Endothelial cell of umbilical vein (primary cell): ENCODE measurements at regions not wholly inside any gene's neighbourhood (a gene's known extent, or its start where the extent isn't known, plus 50 kb on each side); places are given as distances from the start of the nearest gene placed in this dataset.
"Not testable (repeated sequence)": the region's sequence is repeated elsewhere in the genome, so short reads cannot be mapped to it uniquely, and the experiment has no call there.

Source experiments
- BruUV-seq: library from RNA; stranded (reverse); fragments of 400-500 nt; replicated peaks from 2 replicates; lab custom pipeline; 2021; lab: Mats Ljungman, UMichigan
- CTCF ChIA-PET: fragments of 300-600, 350-600 bp; sonication (Branson Sonifier 250); formaldehyde crosslinking; loops from one replicate; lab custom pipeline; 2021; ENCODE audit warnings: antibody characterized with exemption, inconsistent platforms; lab: Charles Lee
- POLR2A ChIA-PET: fragments of 300-600, 350-600 bp; sonication (Branson Sonifier 250); formaldehyde crosslinking; loops from one replicate; lab custom pipeline; 2021; ENCODE audit warnings: antibody characterized with exemption, inconsistent platforms; lab: Charles Lee
- DNase-seq: peaks from one replicate; pipeline ENCODE4 v3.0.0-alpha.2; 2011; ENCODE audit warnings: low read depth, low spot score
- FAIRE-seq: peaks from 2 replicates; lab custom pipeline; 2011; peaks lifted over from hg19 to GRCh38; lab: Jason Lieb, UNC
- H2AFZ ChIP-seq: 2 replicates; pipeline ENCODE4 v1.6.0; 2012; ENCODE audit warnings: low read depth, low read length, control low read depth, inconsistent platforms
- H3K27ac ChIP-seq: 2 replicates; pipeline ENCODE4 v1.5.1; 2011; ENCODE audit warnings: low read depth, mild to moderate bottlenecking, control low read depth, low read length, moderate library complexity; ENCODE audit not compliant: insufficient read depth
- H3K27me3 ChIP-seq, 2 experiments: 2 replicates each; pipeline versions ENCODE4 v1.6.0 to v1.6.1; 2011; ENCODE audit warnings: low read length in 2 of 2, mixed read lengths in 1 of 2; ENCODE audit not compliant: control insufficient read depth in 2 of 2, insufficient read depth in 2 of 2
- H3K36me3 ChIP-seq, 2 experiments: 2 replicates in 1 of 2; 3 replicates in 1 of 2; pipeline ENCODE4 v1.5.1; 2011; ENCODE audit warnings: low read length in 2 of 2, mild to moderate bottlenecking in 1 of 2, moderate library complexity in 1 of 2; ENCODE audit not compliant: control insufficient read depth in 2 of 2, insufficient read depth in 2 of 2; ENCODE audit errors: extremely low read depth in 1 of 2
- H3K4me1 ChIP-seq: 3 replicates; pipeline ENCODE4 v1.5.1; 2011; ENCODE audit warnings: mild to moderate bottlenecking, low read length; ENCODE audit not compliant: control insufficient read depth, insufficient read depth; ENCODE audit errors: extremely low read depth
- H3K4me2 ChIP-seq: 2 replicates; pipeline ENCODE4 v1.6.1; 2011; ENCODE audit warnings: low read length, control low read depth, mixed read lengths; ENCODE audit not compliant: insufficient read depth
- H3K4me3 ChIP-seq, 3 experiments: fragments of 200-600 bp in 1 of 3; sonication (generic), shearing (Covaris generic) in 1 of 3; replicated peaks in 1 of 3; 2 replicates each; pipeline ENCODE4 v1.5.1; 2011 to 2016; ENCODE audit warnings: control low read depth in 3 of 3, low read length in 3 of 3, mild to moderate bottlenecking in 2 of 3, inconsistent platforms in 1 of 3, low read depth in 1 of 3, moderate library complexity in 1 of 3; ENCODE audit not compliant: insufficient read depth in 1 of 3
- H3K79me2 ChIP-seq: 2 replicates; pipeline ENCODE4 v1.6.0; 2012; ENCODE audit warnings: low read length, inconsistent platforms; ENCODE audit not compliant: control insufficient read depth, insufficient read depth
- H3K9ac ChIP-seq: replicated peaks from 2 replicates; pipeline ENCODE3; 2011; ENCODE audit warnings: low read length, control low read depth; ENCODE audit not compliant: insufficient read depth; ENCODE audit errors: extremely low read depth
- H3K9me1 ChIP-seq: replicated peaks from 3 replicates; pipeline ENCODE4 v1.6.0; 2011; ENCODE audit warnings: mild to moderate bottlenecking, low read length; ENCODE audit not compliant: control insufficient read depth, insufficient read depth; ENCODE audit errors: extremely low read depth
- H3K9me3 ChIP-seq: replicated peaks from 2 replicates; pipeline ENCODE4 v1.5.1; 2012; ENCODE audit warnings: low read length, inconsistent platforms; ENCODE audit not compliant: control insufficient read depth, insufficient read depth
- H4K20me1 ChIP-seq: replicated peaks from 2 replicates; pipeline ENCODE3; 2011; ENCODE audit warnings: mild to moderate bottlenecking, low read length; ENCODE audit not compliant: control insufficient read depth, insufficient read depth; ENCODE audit errors: extremely low read depth
- dilution Hi-C: fragments of 300-500 bp; cut with MboI; formaldehyde crosslinking; loops from one replicate; pipeline ENCODE4 v1.15.0; 2019; ENCODE audit warnings: low sequenced_read_pairs; ENCODE audit not compliant: extremely low pct_ligation_motif_present
- intact Hi-C: fragments of 100-400 bp; cut with micrococcal nuclease; formaldehyde crosslinking; loops from one replicate; pipeline ENCODE4 v1.10.0; 2022

GRCh38 chr7:6991169-6991611 is 165.1 kb upstream of the CCZ1B start:
- CTCF ChIA-PET, H3K4me3 ChIP-seq, H3K27ac ChIP-seq, H3K4me2 ChIP-seq, H3K79me2 ChIP-seq, BruUV-seq, intact Hi-C loops, dilution Hi-C loops, FAIRE-seq, H3K4me1 ChIP-seq, POLR2A ChIA-PET, DNase-seq, H3K9me1 ChIP-seq, H3K36me3 ChIP-seq, H2AFZ ChIP-seq, H3K9ac ChIP-seq, H4K20me1 ChIP-seq, H3K9me3 ChIP-seq, H3K27me3 ChIP-seq: not testable (repeated sequence)

GRCh38 chr7:6991686-6992085 is 165.6 kb upstream of the CCZ1B start:
- DNase-seq = not testable (repeated sequence)

GRCh38 chr7:6992133-6992532 is 166.1 kb upstream of the CCZ1B start:
- H3K27ac ChIP-seq, H2AFZ ChIP-seq, DNase-seq, CTCF ChIA-PET, H3K9me3 ChIP-seq, FAIRE-seq, H4K20me1 ChIP-seq, H3K4me2 ChIP-seq, H3K36me3 ChIP-seq, POLR2A ChIA-PET, H3K4me1 ChIP-seq, H3K9ac ChIP-seq, BruUV-seq, intact Hi-C loops, dilution Hi-C loops, H3K9me1 ChIP-seq, H3K27me3 ChIP-seq, H3K79me2 ChIP-seq, H3K4me3 ChIP-seq: not testable (repeated sequence)

More at GRCh38 chr7:6991686-6992085, 165.6 kb upstream of the CCZ1B start:
- H3K9ac ChIP-seq, H3K27ac ChIP-seq, intact Hi-C loops, FAIRE-seq, H3K9me1 ChIP-seq, H4K20me1 ChIP-seq, POLR2A ChIA-PET, H3K4me2 ChIP-seq, H3K4me1 ChIP-seq, H2AFZ ChIP-seq, H3K27me3 ChIP-seq, H3K36me3 ChIP-seq, H3K79me2 ChIP-seq, CTCF ChIA-PET, BruUV-seq, H3K4me3 ChIP-seq, dilution Hi-C loops, H3K9me3 ChIP-seq: not testable (repeated sequence)

GRCh38 chr7:6995026-6995425 is 169.0 kb upstream of the CCZ1B start:
- H3K9me1 ChIP-seq, H3K36me3 ChIP-seq, H3K4me2 ChIP-seq, H3K27me3 ChIP-seq, H3K4me1 ChIP-seq, H3K27ac ChIP-seq, H3K9me3 ChIP-seq, H3K4me3 ChIP-seq, DNase-seq, dilution Hi-C loops, intact Hi-C loops, POLR2A ChIA-PET, H3K9ac ChIP-seq, H3K79me2 ChIP-seq, H2AFZ ChIP-seq, FAIRE-seq, BruUV-seq, CTCF ChIA-PET, H4K20me1 ChIP-seq: not testable (repeated sequence)
